Body of pancreas (tissue), 4 donors: ENCODE measurements at regions not wholly inside any gene's neighbourhood (a gene's known extent, or its start where the extent isn't known, plus 50 kb on each side); places are given as distances from the start of the nearest gene placed in this dataset.
"Not testable (repeated sequence)": the region's sequence is repeated elsewhere in the genome, so short reads cannot be mapped to it uniquely, and the experiment has no call there.

Source experiments
- POLR2A ChIP-seq, 3 donors: fragments of 450-650 bp; IDR thresholded peaks; one replicate each; pipeline ENCODE4 v1.6.1; 2016; ENCODE audit warnings: antibody characterized with exemption in 3 of 3, mild to moderate bottlenecking in 2 of 3
- TF ChIP-seq, protein P1 (sequence below), 7 experiments: fragments of 450-650 bp in 4 of 7; fragments of 200-600 bp in 3 of 7; sonication (generic) in 3 of 7; IDR thresholded peaks; one replicate each; pipeline ENCODE4 v1.5.1; 2016 to 2019; ENCODE audit warnings: antibody characterized with exemption in 7 of 7

DNA sequence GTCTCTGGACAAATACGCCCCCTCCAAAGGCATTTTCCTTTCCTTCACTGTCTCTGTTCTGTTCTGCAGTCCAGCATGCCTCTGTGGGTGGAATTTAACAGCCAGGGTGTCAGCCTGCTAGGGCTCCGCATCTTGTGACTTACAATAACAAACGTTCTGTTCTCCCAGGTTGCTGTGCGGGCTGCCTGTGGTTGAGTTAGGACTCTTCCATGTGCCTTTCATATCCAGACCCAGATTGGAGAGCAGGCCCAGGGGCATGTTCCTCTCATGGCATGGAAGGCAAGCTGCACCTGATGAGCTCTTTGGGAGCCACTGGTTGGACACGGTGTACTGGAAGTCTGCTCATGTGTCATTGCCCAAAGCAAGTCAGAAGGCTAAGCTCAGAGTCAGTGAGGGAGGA, 742.8 kb upstream of the TPTE start:
- TF ChIP-seq, protein P1, sequence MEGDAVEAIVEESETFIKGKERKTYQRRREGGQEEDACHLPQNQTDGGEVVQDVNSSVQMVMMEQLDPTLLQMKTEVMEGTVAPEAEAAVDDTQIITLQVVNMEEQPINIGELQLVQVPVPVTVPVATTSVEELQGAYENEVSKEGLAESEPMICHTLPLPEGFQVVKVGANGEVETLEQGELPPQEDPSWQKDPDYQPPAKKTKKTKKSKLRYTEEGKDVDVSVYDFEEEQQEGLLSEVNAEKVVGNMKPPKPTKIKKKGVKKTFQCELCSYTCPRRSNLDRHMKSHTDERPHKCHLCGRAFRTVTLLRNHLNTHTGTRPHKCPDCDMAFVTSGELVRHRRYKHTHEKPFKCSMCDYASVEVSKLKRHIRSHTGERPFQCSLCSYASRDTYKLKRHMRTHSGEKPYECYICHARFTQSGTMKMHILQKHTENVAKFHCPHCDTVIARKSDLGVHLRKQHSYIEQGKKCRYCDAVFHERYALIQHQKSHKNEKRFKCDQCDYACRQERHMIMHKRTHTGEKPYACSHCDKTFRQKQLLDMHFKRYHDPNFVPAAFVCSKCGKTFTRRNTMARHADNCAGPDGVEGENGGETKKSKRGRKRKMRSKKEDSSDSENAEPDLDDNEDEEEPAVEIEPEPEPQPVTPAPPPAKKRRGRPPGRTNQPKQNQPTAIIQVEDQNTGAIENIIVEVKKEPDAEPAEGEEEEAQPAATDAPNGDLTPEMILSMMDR (IDR thresholded peaks at IDR 0.05): not testable (repeated sequence)
- TF ChIP-seq POLR2A (IDR thresholded peaks at IDR 0.05): not testable (repeated sequence)
